ENCODE measurements at regions not wholly inside any gene's neighbourhood (a gene's known extent, or its start where the extent isn't known, plus 50 kb on each side); places are given as distances from the start of the nearest gene placed in this dataset.
"Not testable (repeated sequence)": the region's sequence is repeated elsewhere in the genome, so short reads cannot be mapped to it uniquely, and the experiment has no call there.

GRCh38 chr4:150016621-150017020 lies 61.6 kb upstream of the DCLK2 start:
- not testable (repeated sequence) for H3K4me3 Mint-ChIP-seq; H4K20me1 ChIP-seq (replicated peaks; ENCODE audit: insufficient read depth); H3K4me1 Mint-ChIP-seq; H2AFZ ChIP-seq; H3K4me1 ChIP-seq (ENCODE audit: insufficient read depth); H3K9me3 Mint-ChIP-seq; H3K27me3 Mint-ChIP-seq (ENCODE audit: insufficient read depth, low read depth, poor library complexity); H3K27ac Mint-ChIP-seq; H3K4me2 ChIP-seq; H3K27me3 ChIP-seq (ENCODE audit: insufficient read depth); ATAC-seq; DNase-seq (ENCODE audit: low spot score); H3K36me3 Mint-ChIP-seq (ENCODE audit: low read depth); H3K79me2 ChIP-seq (replicated peaks; ENCODE audit: insufficient read depth); H3K36me3 ChIP-seq (ENCODE audit: insufficient read depth); H3K27ac ChIP-seq (ENCODE audit: low read depth); H3K9me2 ChIP-seq (ENCODE audit: insufficient read depth); H3F3A ChIP-seq (replicated peaks; ENCODE audit: low read depth); H3K4me3 ChIP-seq

GRCh38 chr4:150018257-150018656 lies 60.0 kb upstream of the DCLK2 start:
- no peaks in the 10 kb centered on the region; the same call in 2 of the 3 replicates for H3K9me3 Mint-ChIP-seq
- ATAC-seq (no peak), DNase-seq (ENCODE audit: low spot score) (no peak)
- Histone ChIP-seq H3K27me3 (ENCODE audit: insufficient read depth) (no peaks in the 10 kb centered on the region), H3K9me2 (ENCODE audit: insufficient read depth) (peaks cover 7% of the 10 kb centered on the region), H3K79me2 (replicated peaks; ENCODE audit: insufficient read depth) (no peaks in the 10 kb centered on the region), H3K4me3 (no peak overlapping the region), H2AFZ (peak overlapping the region; percentile 57; the same call in 1 of the 2 replicates), H3K4me1 (ENCODE audit: insufficient read depth) (no peaks in the 10 kb centered on the region), H3F3A (replicated peaks; ENCODE audit: low read depth) (no peaks in the 10 kb centered on the region), H3K4me2 (no peak overlapping the region), H3K36me3 (ENCODE audit: insufficient read depth) (no peaks in the 10 kb centered on the region), H4K20me1 (replicated peaks; ENCODE audit: insufficient read depth) (no peaks in the 10 kb centered on the region), H3K27ac (ENCODE audit: low read depth) (no peak overlapping the region)
- H3K27ac Mint-ChIP-seq = no peak overlapping the region
- H3K4me3 Mint-ChIP-seq = no peak overlapping the region
- H3K36me3 Mint-ChIP-seq (ENCODE audit: low read depth) = no peaks in the 10 kb centered on the region
- peaks cover 7% of the 10 kb centered on the region for H3K4me1 Mint-ChIP-seq
- H3K27me3 Mint-ChIP-seq (ENCODE audit: insufficient read depth, low read depth, poor library complexity) = no peaks in the 10 kb centered on the region
- no peak for TF ChIP-seq EZH2phosphoT487 (IDR thresholded peaks at IDR 0.05; ENCODE audit: unreplicated experiment)
- TF ChIP-seq POLR2AphosphoS5 (IDR thresholded peaks at IDR 0.05; ENCODE audit: low read depth) = no peak
- TF ChIP-seq, protein P1, sequence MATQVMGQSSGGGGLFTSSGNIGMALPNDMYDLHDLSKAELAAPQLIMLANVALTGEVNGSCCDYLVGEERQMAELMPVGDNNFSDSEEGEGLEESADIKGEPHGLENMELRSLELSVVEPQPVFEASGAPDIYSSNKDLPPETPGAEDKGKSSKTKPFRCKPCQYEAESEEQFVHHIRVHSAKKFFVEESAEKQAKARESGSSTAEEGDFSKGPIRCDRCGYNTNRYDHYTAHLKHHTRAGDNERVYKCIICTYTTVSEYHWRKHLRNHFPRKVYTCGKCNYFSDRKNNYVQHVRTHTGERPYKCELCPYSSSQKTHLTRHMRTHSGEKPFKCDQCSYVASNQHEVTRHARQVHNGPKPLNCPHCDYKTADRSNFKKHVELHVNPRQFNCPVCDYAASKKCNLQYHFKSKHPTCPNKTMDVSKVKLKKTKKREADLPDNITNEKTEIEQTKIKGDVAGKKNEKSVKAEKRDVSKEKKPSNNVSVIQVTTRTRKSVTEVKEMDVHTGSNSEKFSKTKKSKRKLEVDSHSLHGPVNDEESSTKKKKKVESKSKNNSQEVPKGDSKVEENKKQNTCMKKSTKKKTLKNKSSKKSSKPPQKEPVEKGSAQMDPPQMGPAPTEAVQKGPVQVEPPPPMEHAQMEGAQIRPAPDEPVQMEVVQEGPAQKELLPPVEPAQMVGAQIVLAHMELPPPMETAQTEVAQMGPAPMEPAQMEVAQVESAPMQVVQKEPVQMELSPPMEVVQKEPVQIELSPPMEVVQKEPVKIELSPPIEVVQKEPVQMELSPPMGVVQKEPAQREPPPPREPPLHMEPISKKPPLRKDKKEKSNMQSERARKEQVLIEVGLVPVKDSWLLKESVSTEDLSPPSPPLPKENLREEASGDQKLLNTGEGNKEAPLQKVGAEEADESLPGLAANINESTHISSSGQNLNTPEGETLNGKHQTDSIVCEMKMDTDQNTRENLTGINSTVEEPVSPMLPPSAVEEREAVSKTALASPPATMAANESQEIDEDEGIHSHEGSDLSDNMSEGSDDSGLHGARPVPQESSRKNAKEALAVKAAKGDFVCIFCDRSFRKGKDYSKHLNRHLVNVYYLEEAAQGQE (IDR thresholded peaks at IDR 0.05; ENCODE audit: unreplicated experiment) = no peak
- no peak for TF ChIP-seq ZNF114 (CRISPR knock-in tag; IDR thresholded peaks at IDR 0.05)
- no peak for TF ChIP-seq EZH2 (IDR thresholded peaks at IDR 0.05; ENCODE audit: low read depth, unreplicated experiment)
- TF ChIP-seq ZNF331 (CRISPR knock-in tag; IDR thresholded peaks at IDR 0.05; ENCODE audit: low read depth) = no peak
- no peak for TF ChIP-seq JUNB (IDR thresholded peaks at IDR 0.05; ENCODE audit: unreplicated experiment)
- TF ChIP-seq, protein P2, sequence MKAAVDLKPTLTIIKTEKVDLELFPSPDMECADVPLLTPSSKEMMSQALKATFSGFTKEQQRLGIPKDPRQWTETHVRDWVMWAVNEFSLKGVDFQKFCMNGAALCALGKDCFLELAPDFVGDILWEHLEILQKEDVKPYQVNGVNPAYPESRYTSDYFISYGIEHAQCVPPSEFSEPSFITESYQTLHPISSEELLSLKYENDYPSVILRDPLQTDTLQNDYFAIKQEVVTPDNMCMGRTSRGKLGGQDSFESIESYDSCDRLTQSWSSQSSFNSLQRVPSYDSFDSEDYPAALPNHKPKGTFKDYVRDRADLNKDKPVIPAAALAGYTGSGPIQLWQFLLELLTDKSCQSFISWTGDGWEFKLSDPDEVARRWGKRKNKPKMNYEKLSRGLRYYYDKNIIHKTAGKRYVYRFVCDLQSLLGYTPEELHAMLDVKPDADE (IDR thresholded peaks at IDR 0.05) = no peak
- no peak for TF ChIP-seq STAT1 (IDR thresholded peaks at IDR 0.05; ENCODE audit: unreplicated experiment)
- TF ChIP-seq CREB1 (CRISPR knock-in tag; IDR thresholded peaks at IDR 0.05; ENCODE audit: low read depth) = no peak
- TF ChIP-seq, protein P3, sequence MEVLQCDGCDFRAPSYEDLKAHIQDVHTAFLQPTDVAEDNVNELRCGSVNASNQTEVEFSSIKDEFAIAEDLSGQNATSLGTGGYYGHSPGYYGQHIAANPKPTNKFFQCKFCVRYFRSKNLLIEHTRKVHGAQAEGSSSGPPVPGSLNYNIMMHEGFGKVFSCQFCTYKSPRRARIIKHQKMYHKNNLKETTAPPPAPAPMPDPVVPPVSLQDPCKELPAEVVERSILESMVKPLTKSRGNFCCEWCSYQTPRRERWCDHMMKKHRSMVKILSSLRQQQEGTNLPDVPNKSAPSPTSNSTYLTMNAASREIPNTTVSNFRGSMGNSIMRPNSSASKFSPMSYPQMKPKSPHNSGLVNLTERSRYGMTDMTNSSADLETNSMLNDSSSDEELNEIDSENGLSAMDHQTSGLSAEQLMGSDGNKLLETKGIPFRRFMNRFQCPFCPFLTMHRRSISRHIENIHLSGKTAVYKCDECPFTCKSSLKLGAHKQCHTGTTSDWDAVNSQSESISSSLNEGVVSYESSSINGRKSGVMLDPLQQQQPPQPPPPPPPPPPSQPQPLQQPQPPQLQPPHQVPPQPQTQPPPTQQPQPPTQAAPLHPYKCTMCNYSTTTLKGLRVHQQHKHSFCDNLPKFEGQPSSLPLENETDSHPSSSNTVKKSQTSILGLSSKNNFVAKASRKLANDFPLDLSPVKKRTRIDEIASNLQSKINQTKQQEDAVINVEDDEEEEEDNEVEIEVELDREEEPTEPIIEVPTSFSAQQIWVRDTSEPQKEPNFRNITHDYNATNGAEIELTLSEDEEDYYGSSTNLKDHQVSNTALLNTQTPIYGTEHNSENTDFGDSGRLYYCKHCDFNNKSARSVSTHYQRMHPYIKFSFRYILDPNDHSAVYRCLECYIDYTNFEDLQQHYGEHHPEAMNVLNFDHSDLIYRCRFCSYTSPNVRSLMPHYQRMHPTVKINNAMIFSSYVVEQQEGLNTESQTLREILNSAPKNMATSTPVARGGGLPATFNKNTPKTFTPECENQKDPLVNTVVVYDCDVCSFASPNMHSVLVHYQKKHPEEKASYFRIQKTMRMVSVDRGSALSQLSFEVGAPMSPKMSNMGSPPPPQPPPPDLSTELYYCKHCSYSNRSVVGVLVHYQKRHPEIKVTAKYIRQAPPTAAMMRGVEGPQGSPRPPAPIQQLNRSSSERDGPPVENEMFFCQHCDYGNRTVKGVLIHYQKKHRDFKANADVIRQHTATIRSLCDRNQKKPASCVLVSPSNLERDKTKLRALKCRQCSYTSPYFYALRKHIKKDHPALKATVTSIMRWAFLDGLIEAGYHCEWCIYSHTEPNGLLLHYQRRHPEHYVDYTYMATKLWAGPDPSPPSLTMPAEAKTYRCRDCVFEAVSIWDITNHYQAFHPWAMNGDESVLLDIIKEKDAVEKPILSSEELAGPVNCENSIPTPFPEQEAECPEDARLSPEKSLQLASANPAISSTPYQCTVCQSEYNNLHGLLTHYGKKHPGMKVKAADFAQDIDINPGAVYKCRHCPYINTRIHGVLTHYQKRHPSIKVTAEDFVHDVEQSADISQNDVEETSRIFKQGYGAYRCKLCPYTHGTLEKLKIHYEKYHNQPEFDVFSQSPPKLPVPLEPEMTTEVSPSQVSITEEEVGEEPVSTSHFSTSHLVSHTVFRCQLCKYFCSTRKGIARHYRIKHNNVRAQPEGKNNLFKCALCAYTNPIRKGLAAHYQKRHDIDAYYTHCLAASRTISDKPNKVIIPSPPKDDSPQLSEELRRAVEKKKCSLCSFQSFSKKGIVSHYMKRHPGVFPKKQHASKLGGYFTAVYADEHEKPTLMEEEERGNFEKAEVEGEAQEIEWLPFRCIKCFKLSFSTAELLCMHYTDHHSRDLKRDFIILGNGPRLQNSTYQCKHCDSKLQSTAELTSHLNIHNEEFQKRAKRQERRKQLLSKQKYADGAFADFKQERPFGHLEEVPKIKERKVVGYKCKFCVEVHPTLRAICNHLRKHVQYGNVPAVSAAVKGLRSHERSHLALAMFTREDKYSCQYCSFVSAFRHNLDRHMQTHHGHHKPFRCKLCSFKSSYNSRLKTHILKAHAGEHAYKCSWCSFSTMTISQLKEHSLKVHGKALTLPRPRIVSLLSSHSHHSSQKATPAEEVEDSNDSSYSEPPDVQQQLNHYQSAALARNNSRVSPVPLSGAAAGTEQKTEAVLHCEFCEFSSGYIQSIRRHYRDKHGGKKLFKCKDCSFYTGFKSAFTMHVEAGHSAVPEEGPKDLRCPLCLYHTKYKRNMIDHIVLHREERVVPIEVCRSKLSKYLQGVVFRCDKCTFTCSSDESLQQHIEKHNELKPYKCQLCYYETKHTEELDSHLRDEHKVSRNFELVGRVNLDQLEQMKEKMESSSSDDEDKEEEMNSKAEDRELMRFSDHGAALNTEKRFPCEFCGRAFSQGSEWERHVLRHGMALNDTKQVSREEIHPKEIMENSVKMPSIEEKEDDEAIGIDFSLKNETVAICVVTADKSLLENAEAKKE (CRISPR knock-in tag; IDR thresholded peaks at IDR 0.05) = no peak
- TF ChIP-seq NANOG (IDR thresholded peaks at IDR 0.05; ENCODE audit: borderline replicate concordance) = no peak
